ENCODE measurements at regions not wholly inside any gene's neighbourhood (a gene's known extent, or its start where the extent isn't known, plus 50 kb on each side); places are given as distances from the start of the nearest gene placed in this dataset.

DNA sequence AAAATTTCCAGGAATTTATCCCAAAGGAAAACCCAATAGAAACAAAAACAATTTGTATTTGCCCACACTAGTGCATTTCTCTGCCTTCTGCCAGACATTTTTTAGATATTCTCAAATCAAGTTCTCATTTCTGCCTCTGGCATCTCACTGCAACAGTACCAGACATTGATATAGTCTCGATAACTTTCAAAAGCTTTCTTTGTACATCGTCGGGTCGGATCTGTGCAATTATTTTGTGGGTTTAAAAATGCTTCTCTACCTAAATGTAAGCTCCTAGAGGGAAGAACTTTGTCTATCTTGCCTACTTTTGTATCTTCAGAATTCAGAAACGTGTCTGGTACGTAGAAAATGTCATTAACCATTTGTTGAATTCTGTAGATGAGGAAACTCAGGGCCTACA, 125.5 kb upstream of the LIFR start:
- TF ChIP-seq ZIC2 (tag by site-specific recombination; IDR thresholded peaks at IDR 0.05) (no peak), GLI4 (tag by site-specific recombination; IDR thresholded peaks at IDR 0.05) (no peak), KLF10 (tag by site-specific recombination; IDR thresholded peaks at IDR 0.05) (no peak), ZNF24 (tag by site-specific recombination; IDR thresholded peaks at IDR 0.05) (no peak), ZNF391 (tag by site-specific recombination; IDR thresholded peaks at IDR 0.05; ENCODE audit: borderline replicate concordance, low read depth) (no peak), YY1 (tag by site-specific recombination; IDR thresholded peaks at IDR 0.05) (no peak)
- TF ChIP-seq, protein P1, sequence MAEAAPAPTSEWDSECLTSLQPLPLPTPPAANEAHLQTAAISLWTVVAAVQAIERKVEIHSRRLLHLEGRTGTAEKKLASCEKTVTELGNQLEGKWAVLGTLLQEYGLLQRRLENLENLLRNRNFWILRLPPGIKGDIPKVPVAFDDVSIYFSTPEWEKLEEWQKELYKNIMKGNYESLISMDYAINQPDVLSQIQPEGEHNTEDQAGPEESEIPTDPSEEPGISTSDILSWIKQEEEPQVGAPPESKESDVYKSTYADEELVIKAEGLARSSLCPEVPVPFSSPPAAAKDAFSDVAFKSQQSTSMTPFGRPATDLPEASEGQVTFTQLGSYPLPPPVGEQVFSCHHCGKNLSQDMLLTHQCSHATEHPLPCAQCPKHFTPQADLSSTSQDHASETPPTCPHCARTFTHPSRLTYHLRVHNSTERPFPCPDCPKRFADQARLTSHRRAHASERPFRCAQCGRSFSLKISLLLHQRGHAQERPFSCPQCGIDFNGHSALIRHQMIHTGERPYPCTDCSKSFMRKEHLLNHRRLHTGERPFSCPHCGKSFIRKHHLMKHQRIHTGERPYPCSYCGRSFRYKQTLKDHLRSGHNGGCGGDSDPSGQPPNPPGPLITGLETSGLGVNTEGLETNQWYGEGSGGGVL (tag by site-specific recombination; IDR thresholded peaks at IDR 0.05): no peak
